Stimulated activated CD4-positive, alpha-beta T cell treated with anti-CD3 and anti-CD28 coated beads, Interleukin-4, amount 100 ng/mL, for 48 hours (primary cell): ENCODE measurements at regions not wholly inside any gene's neighbourhood (a gene's known extent, or its start where the extent isn't known, plus 50 kb on each side); places are given as distances from the start of the nearest gene placed in this dataset.
"Not testable (repeated sequence)": the region's sequence is repeated elsewhere in the genome, so short reads cannot be mapped to it uniquely, and the experiment has no call there.

Experiments
- DNase-seq, 2 donors: peaks; one replicate each; pipeline ENCODE4 v3.0.0-alpha.2; 2020; ENCODE audit warnings: low read depth in 2 of 2

- DNase-seq: no peak
Observed at GRCh38 chr15:39239562-39239961, 341.3 kb upstream of the THBS1 start.

GRCh38 chr15:39242345-39242744 lies 338.5 kb upstream of the THBS1 start:
- no peak for DNase-seq

- no peak for DNase-seq
Observed at GRCh38 chr15:39243396-39243795, 337.5 kb upstream of the THBS1 start.

GRCh38 chr15:39244776-39245175 lies 336.1 kb upstream of the THBS1 start:
- no peak for DNase-seq

- DNase-seq: no peak
Observed at GRCh38 chr15:39246523-39246922, 334.4 kb upstream of the THBS1 start.

- DNase-seq: no peak
Observed at GRCh38 chr15:39247574-39247973, 333.3 kb upstream of the THBS1 start.

GRCh38 chr15:39248204-39248603 lies 332.7 kb upstream of the THBS1 start:
- no peak for DNase-seq

- DNase-seq: no peak
Observed at GRCh38 chr15:39250001-39250400, 330.9 kb upstream of the THBS1 start.

GRCh38 chr15:39250460-39251186 lies 330.3 kb upstream of the THBS1 start:
- no peak for DNase-seq

- DNase-seq: no peak
Observed at GRCh38 chr15:39251413-39252133, 329.3 kb upstream of the THBS1 start.

GRCh38 chr15:39252134-39252470 lies 328.8 kb upstream of the THBS1 start:
- no peak for DNase-seq

GRCh38 chr15:39253552-39253951 lies 327.3 kb upstream of the THBS1 start:
- DNase-seq: no peak

- no peak for DNase-seq
Observed at GRCh38 chr15:39254181-39254580, 326.7 kb upstream of the THBS1 start.

- no peak for DNase-seq
Observed at GRCh38 chr15:39255760-39256159, 325.1 kb upstream of the THBS1 start.

- no peak for DNase-seq
Observed at GRCh38 chr15:39260391-39260790, 320.5 kb upstream of the THBS1 start.

GRCh38 chr15:39260791-39261190 lies 320.1 kb upstream of the THBS1 start:
- no peak for DNase-seq

- DNase-seq: not testable (repeated sequence)
Observed at GRCh38 chr15:39261397-39262183, 319.3 kb upstream of the THBS1 start.

- DNase-seq: not testable (repeated sequence)
Observed at GRCh38 chr15:39262995-39263772, 317.7 kb upstream of the THBS1 start.

GRCh38 chr15:39265261-39265660 lies 315.6 kb upstream of the THBS1 start:
- no peak for DNase-seq

- no peak for DNase-seq
Observed at GRCh38 chr15:39266890-39267289, 314.0 kb upstream of the THBS1 start.

- DNase-seq: no peak
Observed at GRCh38 chr15:39267685-39268084, 313.2 kb upstream of the THBS1 start.

- DNase-seq: no peak
Observed at GRCh38 chr15:39269352-39269751, 311.5 kb upstream of the THBS1 start.
